CD4-positive, alpha-beta T cell treated with Interleukin-6 for 4 hours (primary cell): ENCODE measurements at regions not wholly inside any gene's neighbourhood (a gene's known extent, or its start where the extent isn't known, plus 50 kb on each side); places are given as distances from the start of the nearest gene placed in this dataset.
"Not testable (repeated sequence)": the region's sequence is repeated elsewhere in the genome, so short reads cannot be mapped to it uniquely, and the experiment has no call there.

Experiments
- DNase-seq: peaks from one replicate; pipeline ENCODE4 v3.0.0-alpha.2; 2020; ENCODE audit warnings: mixed read lengths

- DNase-seq = not testable (repeated sequence)
These were observed 76.4 kb upstream of the DNAJC1 start for GRCh38 chr10:22079921-22080320.

GRCh38 chr10:22071332-22071731 lies 67.8 kb upstream of the DNAJC1 start:
- DNase-seq = no peak

- no peak for DNase-seq
These were observed 63.6 kb upstream of the DNAJC1 start for GRCh38 chr10:22067091-22067490.

GRCh38 chr10:22060984-22061383 lies 57.5 kb upstream of the DNAJC1 start:
- not testable (repeated sequence) for DNase-seq

- no peak for DNase-seq
These were observed 54.7 kb upstream of the DNAJC1 start for GRCh38 chr10:22058201-22058600.

GRCh38 chr10:22054961-22055360 lies 51.4 kb upstream of the DNAJC1 start:
- DNase-seq = no peak
